ENCODE measurements at regions not wholly inside any gene's neighbourhood (a gene's known extent, or its start where the extent isn't known, plus 50 kb on each side); places are given as distances from the start of the nearest gene placed in this dataset.

DNA sequence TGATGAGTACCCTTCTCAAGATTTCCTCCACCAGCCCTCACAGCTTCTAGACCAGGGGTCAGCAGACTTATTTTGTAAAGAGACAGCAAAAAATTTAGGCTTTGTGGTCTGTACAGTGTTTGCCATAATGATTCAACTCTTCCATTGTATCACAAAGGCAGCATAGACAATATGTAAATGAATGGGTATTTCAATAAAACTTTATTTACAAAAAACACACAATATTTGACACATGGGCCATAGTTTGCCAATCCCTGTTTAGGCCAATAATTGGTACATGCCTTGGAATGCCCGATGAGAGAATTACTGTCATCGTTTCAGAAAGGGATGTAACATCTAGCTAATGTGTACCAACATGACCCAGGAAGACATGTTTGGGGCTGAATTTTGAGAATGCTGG is 178.9 kb upstream of the GALNT2 start:
- Histone ChIP-seq H3K27ac (no peak overlapping the region), H3K27me3 (no peaks in the 10 kb centered on the region)
- no peak for TF ChIP-seq Cebpa-rat (IDR thresholded peaks at IDR 0.05)

DNA sequence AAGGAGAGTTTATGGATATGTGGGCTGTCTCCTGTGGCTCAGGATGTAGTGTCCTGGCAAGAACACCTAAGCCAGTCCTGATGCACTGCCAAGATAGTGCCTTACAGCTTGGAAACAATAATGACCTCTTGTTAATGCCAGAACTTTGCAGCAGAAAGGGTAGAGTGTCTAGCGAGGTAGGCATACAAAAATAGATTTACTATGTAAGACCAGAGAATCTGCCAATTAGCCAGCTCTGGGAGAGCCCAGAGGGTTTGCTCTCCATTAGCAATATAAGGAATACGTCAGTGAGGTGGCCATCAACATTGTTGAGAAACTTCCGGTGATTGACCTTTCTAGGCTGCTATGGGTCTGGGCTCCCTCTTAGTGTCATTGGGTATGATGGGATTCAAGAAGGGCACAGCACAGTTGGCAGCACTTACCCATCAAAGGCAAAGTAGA is 178.5 kb upstream of the GALNT2 start:
- Histone ChIP-seq H3K4me2 (no peak overlapping the region), H3K4me3 (no peak overlapping the region), H3K9ac (no peak overlapping the region), H3K4me1 (no peaks in the 10 kb centered on the region), H3K27me3 (no peaks in the 10 kb centered on the region), H3K9me3 (no peaks in the 10 kb centered on the region), H3K36me3 (no peaks in the 10 kb centered on the region), H3K27ac (no peak overlapping the region), H4K20me1 (no peaks in the 10 kb centered on the region)
- TF ChIP-seq Cebpa-rat (IDR thresholded peaks at IDR 0.05): no peak

More for the DNA sequence above, 178.9 kb upstream of the GALNT2 start:
- Histone ChIP-seq H4K20me1 (no peaks in the 10 kb centered on the region), H3K36me3 (no peaks in the 10 kb centered on the region), H3K9ac (no peak overlapping the region), H3K4me1 (peaks cover 2% of the 10 kb centered on the region), H3K4me2 (no peak overlapping the region), H3K9me3 (no peaks in the 10 kb centered on the region), H3K4me3 (no peak overlapping the region)

DNA sequence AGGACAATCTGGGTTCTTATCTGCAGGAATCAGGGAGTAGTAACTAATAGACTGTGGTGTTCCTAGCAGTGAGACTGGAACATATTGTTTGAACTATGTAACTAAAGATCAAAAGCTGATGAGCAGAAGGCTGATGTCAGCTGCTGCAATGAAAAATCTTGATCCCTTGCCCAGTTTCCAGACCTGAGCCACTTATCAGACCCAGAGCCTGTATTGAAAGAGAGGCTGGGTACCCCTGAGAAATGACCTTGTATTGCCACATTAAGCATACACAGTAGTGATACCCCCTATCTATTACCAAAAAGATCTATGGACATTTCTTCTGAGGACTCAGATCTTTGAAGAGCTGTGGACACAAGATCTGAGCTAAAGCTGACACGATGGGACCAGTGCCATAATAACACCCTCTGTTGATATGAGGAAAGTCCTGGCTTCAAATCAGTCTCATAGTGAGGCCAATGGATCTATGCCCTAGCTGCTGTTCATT is 178.0 kb upstream of the GALNT2 start:
- Histone ChIP-seq H3K27ac (no peak overlapping the region), H3K4me2 (no peak overlapping the region), H3K4me3 (no peak overlapping the region), H3K4me1 (no peaks in the 10 kb centered on the region), H3K9ac (no peak overlapping the region), H3K36me3 (no peaks in the 10 kb centered on the region), H3K27me3 (no peaks in the 10 kb centered on the region), H4K20me1 (no peaks in the 10 kb centered on the region), H3K9me3 (no peaks in the 10 kb centered on the region)
- no peak for TF ChIP-seq Cebpa-rat (IDR thresholded peaks at IDR 0.05)

- H4K20me1 ChIP-seq: no peaks in the 10 kb centered on the region
- H3K27ac ChIP-seq: no peak overlapping the region
- H3K4me3 ChIP-seq: no peak overlapping the region
- no peak overlapping the region for H3K9ac ChIP-seq
- H3K27me3 ChIP-seq: no peaks in the 10 kb centered on the region
- H3K9me3 ChIP-seq: no peaks in the 10 kb centered on the region
- H3K36me3 ChIP-seq: no peaks in the 10 kb centered on the region
- no peak for TF ChIP-seq Cebpa-rat (IDR thresholded peaks at IDR 0.05)
- H3K4me1 ChIP-seq: no peaks in the 10 kb centered on the region
- no peak overlapping the region for H3K4me2 ChIP-seq
Measured at GRCh38 chr1:229891227-229891626, 175.8 kb upstream of the GALNT2 start.

DNA sequence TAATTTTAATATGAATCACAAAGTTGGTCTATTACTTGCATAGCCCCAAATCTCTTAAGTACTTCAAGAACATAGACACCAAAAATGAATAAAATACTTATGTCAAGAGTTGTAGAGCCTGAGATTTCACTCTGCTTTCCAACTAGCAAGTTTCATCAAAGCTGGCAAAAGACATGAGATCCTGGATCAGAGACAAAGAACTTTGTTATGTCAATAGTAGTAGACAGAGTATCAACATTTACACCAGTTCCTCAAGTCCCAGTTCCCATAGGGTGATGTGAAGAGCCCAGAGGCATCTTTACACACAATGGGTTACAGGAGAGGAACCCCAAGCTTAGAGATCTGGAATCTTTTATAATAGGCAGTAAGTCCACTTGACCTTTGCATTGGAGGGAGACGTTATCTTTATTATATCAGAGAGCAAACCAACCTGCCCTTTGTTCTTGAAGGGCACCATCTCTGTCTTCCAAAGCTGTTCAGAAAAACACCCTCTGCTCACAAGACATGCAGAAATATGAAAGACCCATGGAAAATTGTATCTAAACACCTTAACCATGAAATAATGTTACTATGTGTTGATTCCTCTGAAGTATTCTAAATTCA is 174.4 kb upstream of the GALNT2 start:
- H3K4me3 ChIP-seq: no peak overlapping the region
- no peak overlapping the region for H3K4me2 ChIP-seq
- H3K27ac ChIP-seq: no peak overlapping the region
- no peaks in the 10 kb centered on the region for H4K20me1 ChIP-seq
- no peaks in the 10 kb centered on the region for H3K9me3 ChIP-seq
- no peak for TF ChIP-seq Cebpa-rat (IDR thresholded peaks at IDR 0.05)
- no peaks in the 10 kb centered on the region for H3K4me1 ChIP-seq
- no peaks in the 10 kb centered on the region for H3K27me3 ChIP-seq
- H3K9ac ChIP-seq: no peak overlapping the region
- no peaks in the 10 kb centered on the region for H3K36me3 ChIP-seq

DNA sequence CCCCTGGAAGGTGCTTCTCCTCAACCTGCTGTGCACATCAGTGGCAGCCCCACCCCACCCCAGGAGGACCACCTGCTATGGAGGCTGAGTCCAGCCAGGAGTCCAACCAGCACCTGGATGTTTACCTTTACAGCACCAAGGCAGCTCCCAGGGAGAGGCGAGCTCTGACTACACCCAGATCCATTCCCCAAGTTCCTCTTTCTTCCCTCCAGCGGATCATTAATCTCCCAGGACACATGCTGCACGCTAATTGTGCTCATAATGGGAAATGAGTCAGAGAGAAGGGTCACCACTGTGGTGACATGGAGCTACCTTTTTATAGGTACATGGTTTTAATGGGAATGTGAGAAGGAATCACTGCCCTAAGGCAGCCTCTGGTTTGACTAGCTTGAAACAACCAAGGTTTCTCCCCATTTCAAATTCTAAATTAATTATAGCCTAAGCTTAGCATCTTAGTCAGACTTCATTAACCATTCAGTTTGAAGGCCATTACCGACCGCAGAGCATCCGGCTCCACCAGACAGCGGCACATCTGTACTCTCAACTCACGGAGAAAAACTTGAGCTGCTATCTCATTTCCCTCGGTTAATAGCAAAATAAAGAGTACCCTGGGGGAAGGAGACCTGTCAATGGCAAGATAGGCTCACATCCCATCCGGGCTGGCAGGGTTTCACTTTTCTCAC is 173.1 kb upstream of the GALNT2 start:
- no peak for TF ChIP-seq Cebpa-rat (IDR thresholded peaks at IDR 0.05)
- Histone ChIP-seq H3K9me3 (no peaks in the 10 kb centered on the region), H3K9ac (no peak overlapping the region), H3K27ac (no peak overlapping the region), H3K4me3 (no peak overlapping the region), H3K36me3 (no peaks in the 10 kb centered on the region), H3K27me3 (no peaks in the 10 kb centered on the region), H4K20me1 (no peaks in the 10 kb centered on the region), H3K4me2 (no peak overlapping the region), H3K4me1 (no peaks in the 10 kb centered on the region)

- Histone ChIP-seq H3K36me3 (no peaks in the 10 kb centered on the region), H3K27me3 (no peaks in the 10 kb centered on the region), H3K27ac (no peak overlapping the region), H4K20me1 (no peaks in the 10 kb centered on the region), H3K9me3 (no peaks in the 10 kb centered on the region), H3K4me2 (no peak overlapping the region), H3K4me1 (no peaks in the 10 kb centered on the region), H3K9ac (no peak overlapping the region), H3K4me3 (no peak overlapping the region)
- TF ChIP-seq Cebpa-rat (IDR thresholded peaks at IDR 0.05): no peak
Measured at GRCh38 chr1:229894532-229894931, 172.5 kb upstream of the GALNT2 start.

GRCh38 chr1:229895605-229896004 is 171.4 kb upstream of the GALNT2 start:
- no peaks in the 10 kb centered on the region for H3K36me3 ChIP-seq
- H3K27me3 ChIP-seq: no peaks in the 10 kb centered on the region
- TF ChIP-seq Cebpa-rat (IDR thresholded peaks at IDR 0.05): no peak

GRCh38 chr1:229896306-229896705 is 170.7 kb upstream of the GALNT2 start:
- TF ChIP-seq Cebpa-rat (IDR thresholded peaks at IDR 0.05): no peak
- no peaks in the 10 kb centered on the region for H3K4me1 ChIP-seq

More at GRCh38 chr1:229895605-229896004, 171.4 kb upstream of the GALNT2 start:
- no peak overlapping the region for H3K9ac ChIP-seq
- H3K9me3 ChIP-seq: no peaks in the 10 kb centered on the region
- H4K20me1 ChIP-seq: no peaks in the 10 kb centered on the region
- no peaks in the 10 kb centered on the region for H3K4me1 ChIP-seq
- H3K4me3 ChIP-seq: no peak overlapping the region
- H3K27ac ChIP-seq: no peak overlapping the region
- H3K4me2 ChIP-seq: no peak overlapping the region

DNA sequence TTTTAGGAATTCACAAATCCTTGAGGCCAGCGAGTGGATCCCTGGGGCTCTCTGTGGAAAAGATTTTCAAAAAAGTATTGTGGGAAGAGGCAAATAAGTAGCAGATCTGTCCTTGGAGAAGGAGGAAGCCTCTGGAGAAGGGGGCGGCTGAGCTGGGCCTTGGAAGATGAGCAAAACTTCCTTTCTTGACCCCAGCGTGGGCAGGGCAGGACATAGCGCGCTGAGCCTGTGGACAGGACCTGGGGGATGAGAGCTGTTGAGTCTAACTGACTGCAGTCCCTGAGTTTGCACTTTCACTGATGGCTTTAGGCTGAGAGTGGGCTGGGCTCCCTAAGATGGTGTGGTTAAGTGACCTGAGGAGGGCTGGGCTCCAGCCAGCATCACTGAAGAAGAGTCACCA is 170.2 kb upstream of the GALNT2 start:
- no peak overlapping the region for H3K9ac ChIP-seq
- no peak overlapping the region for H3K4me2 ChIP-seq
- H3K36me3 ChIP-seq: no peaks in the 10 kb centered on the region
- no peaks in the 10 kb centered on the region for H4K20me1 ChIP-seq
- 0 out of 2 replicates have a peak, but pooled peaks cover 4% of the 10 kb centered on the region for H3K9me3 ChIP-seq
- no peaks in the 10 kb centered on the region for H3K4me1 ChIP-seq
- H3K27me3 ChIP-seq: no peaks in the 10 kb centered on the region
- no peak overlapping the region for H3K27ac ChIP-seq
- H3K4me3 ChIP-seq: no peak overlapping the region
- TF ChIP-seq Cebpa-rat (IDR thresholded peaks at IDR 0.05): no peak

More at GRCh38 chr1:229896306-229896705, 170.7 kb upstream of the GALNT2 start:
- H3K9ac ChIP-seq: no peak overlapping the region
- no peak overlapping the region for H3K27ac ChIP-seq
- H3K4me2 ChIP-seq: no peak overlapping the region
- no peaks in the 10 kb centered on the region for H4K20me1 ChIP-seq
- no peaks in the 10 kb centered on the region for H3K27me3 ChIP-seq
- H3K9me3 ChIP-seq: 0 out of 2 replicates have a peak, but pooled peaks cover 4% of the 10 kb centered on the region
- H3K4me3 ChIP-seq: no peak overlapping the region
- no peaks in the 10 kb centered on the region for H3K36me3 ChIP-seq

Measured in BLaER1 (cell line).